ENCODE measurements at regions not wholly inside any gene's neighbourhood (a gene's known extent, or its start where the extent isn't known, plus 50 kb on each side); places are given as distances from the start of the nearest gene placed in this dataset.
A peak's percentile ranks its signal among the peaks of the same experiment; 100 is the strongest.

DNA sequence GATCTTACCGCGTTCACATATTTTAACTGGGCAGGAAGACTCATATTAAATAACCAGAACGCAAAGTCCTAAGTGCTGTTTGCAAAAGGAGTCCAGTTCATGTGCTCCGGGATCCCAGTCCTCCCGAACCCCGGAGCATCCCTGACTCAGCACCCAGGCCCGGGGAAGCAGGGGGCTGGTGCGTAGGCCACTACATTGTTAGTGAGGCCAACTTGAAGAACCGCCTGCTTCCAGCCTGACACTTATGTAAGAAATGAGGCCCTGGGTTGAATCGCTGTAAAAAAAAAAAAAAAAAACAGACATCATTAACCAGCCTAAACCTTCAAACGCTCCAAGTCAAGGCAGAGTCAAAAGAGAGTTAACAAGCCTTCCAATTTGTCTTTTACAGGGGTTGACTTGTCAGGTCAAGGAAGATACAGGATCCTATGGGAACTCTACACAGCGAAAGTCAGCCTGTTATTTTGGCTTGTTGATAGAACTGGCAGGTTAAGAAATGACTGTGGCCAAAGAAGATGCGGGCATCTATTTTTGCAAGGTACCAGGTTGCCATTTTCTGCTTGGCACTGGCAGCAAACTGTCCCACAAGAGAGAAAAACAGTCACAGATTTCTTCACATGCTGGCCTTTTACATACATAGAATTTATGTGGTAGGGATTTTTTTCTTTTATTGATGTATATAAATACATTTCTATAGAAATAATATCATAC, 93.3 kb downstream of the ACTL7B start:
- H3K27ac ChIP-seq, result no peak overlapping the region
- TF ChIP-seq POLR2A (IDR thresholded peaks at IDR 0.05) (no peak), POLR2AphosphoS5 (IDR thresholded peaks at IDR 0.05) (no peak), EP300 (IDR thresholded peaks at IDR 0.05) (no peak)
- TF ChIP-seq, protein P1, sequence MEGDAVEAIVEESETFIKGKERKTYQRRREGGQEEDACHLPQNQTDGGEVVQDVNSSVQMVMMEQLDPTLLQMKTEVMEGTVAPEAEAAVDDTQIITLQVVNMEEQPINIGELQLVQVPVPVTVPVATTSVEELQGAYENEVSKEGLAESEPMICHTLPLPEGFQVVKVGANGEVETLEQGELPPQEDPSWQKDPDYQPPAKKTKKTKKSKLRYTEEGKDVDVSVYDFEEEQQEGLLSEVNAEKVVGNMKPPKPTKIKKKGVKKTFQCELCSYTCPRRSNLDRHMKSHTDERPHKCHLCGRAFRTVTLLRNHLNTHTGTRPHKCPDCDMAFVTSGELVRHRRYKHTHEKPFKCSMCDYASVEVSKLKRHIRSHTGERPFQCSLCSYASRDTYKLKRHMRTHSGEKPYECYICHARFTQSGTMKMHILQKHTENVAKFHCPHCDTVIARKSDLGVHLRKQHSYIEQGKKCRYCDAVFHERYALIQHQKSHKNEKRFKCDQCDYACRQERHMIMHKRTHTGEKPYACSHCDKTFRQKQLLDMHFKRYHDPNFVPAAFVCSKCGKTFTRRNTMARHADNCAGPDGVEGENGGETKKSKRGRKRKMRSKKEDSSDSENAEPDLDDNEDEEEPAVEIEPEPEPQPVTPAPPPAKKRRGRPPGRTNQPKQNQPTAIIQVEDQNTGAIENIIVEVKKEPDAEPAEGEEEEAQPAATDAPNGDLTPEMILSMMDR (IDR thresholded peaks at IDR 0.05), result no peak
- DNase-seq, result no peak
- H3K4me1 ChIP-seq, result peaks cover 0 to 6% (median 2%) of the 10 kb centered on the region in 4 donors
- no peaks in the 10 kb centered on the region for H3K36me3 ChIP-seq
- no peaks in the 10 kb centered on the region for H3K9me3 ChIP-seq
- H3K4me3 ChIP-seq, result no peak overlapping the region
- WGBS, 5 donors, result 85 to 87% (median 85%) methylated on average over 13 of the region's 13 CpGs
- intact Hi-C loops (cut with DNase I; ENCODE audit: low total_unique reads), result loop anchor here (10.0 kb wide), 1 partner anchor 1298 kb away; no protein-coding TSS in a partner anchor
- no peaks in the 10 kb centered on the region for H3K27me3 ChIP-seq

DNA sequence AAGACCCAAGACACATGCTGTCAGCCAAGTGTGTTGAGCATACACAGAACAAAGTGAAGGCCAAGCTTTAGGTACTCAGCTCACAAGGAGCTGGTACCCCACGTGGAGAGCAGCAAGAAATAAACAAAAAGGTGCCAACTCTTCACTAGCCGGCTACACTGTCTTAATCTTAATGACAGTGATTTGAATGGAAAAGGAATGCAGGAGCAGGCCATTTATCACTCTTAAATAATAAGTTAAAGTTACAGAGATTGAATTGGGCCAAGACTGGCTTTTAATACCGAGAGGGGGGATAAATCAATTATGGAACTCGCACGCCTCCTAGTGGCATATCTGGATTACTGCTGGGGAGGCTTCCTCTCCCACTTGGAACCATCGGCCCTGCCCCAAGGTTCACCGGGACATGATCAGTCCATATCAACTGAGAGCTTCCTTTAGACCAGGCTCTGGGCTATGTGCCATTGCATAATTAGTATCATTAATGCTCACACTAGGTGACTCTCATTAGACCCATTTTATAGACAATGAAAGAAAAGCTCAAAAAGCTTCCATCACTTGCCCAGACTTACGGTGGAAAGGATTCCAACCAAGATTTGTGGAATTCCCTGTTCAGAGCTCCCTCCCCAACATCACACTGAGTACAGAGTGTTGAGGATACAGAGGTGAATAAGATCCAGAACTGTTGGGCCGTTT, 94.0 kb downstream of the ACTL7B start:
- WGBS, 5 donors, result 21 to 29% (median 26%) methylated on average over 9 of the region's 9 CpGs
- Histone ChIP-seq H3K27ac (no peak overlapping the region), H3K36me3 (no peaks in the 10 kb centered on the region), H3K9me3 (no peaks in the 10 kb centered on the region), H3K4me3 (no peak overlapping the region), H3K27me3 (no peaks in the 10 kb centered on the region), H3K4me1 (peaks cover 0 to 6% (median 2%) of the 10 kb centered on the region in 4 donors)
- TF ChIP-seq, protein P1 (IDR thresholded peaks at IDR 0.05), result peak in 5 of 7 experiments; percentile 64 to 77 (median 72)
- TF ChIP-seq POLR2AphosphoS5 (IDR thresholded peaks at IDR 0.05), result no peak
- TF ChIP-seq EP300 (IDR thresholded peaks at IDR 0.05), result no peak
- intact Hi-C loops (cut with DNase I; ENCODE audit: low total_unique reads), result loop anchor here (10.0 kb wide), 1 partner anchor 1297 kb away; no protein-coding TSS in a partner anchor
- peak; percentile 59 to 82 for DNase-seq

DNA sequence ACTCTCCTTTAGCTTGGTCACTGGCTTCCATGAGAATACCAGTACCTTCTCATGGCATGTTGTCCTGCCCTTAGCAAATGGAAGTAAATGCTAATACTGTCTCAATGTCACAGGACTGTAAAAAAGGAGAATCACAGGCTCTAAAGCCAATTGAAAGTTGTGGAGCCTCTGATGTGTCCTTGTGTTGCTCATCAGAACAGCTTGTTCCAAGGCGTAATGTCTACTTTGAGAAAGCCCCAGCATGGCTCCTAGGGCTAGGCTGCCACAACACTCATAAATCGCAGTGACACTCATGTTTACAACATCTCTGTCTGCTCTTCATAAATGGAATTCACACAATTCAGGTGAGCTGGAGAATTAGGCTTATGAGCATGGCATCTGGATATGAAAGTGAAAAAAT, 94.9 kb downstream of the ACTL7B start:
- Histone ChIP-seq H3K4me1 (peaks cover 0 to 6% (median 2%) of the 10 kb centered on the region in 4 donors), H3K27me3 (no peaks in the 10 kb centered on the region), H3K4me3 (no peak overlapping the region), H3K27ac (no peak overlapping the region), H3K9me3 (no peaks in the 10 kb centered on the region), H3K36me3 (no peaks in the 10 kb centered on the region)
- no peak for TF ChIP-seq POLR2AphosphoS5 (IDR thresholded peaks at IDR 0.05)
- TF ChIP-seq POLR2A (IDR thresholded peaks at IDR 0.05), result no peak
- TF ChIP-seq EP300 (IDR thresholded peaks at IDR 0.05), result no peak
- TF ChIP-seq, protein P1 (IDR thresholded peaks at IDR 0.05), result no peak
- intact Hi-C loops (cut with DNase I; ENCODE audit: low total_unique reads), result loop anchor here (10.0 kb wide), 1 partner anchor 1296 kb away; no protein-coding TSS in a partner anchor
- no peak for DNase-seq
- 93 to 100% (median 97%) methylated on average over 2 of the region's 2 CpGs for WGBS, 5 donors

DNA sequence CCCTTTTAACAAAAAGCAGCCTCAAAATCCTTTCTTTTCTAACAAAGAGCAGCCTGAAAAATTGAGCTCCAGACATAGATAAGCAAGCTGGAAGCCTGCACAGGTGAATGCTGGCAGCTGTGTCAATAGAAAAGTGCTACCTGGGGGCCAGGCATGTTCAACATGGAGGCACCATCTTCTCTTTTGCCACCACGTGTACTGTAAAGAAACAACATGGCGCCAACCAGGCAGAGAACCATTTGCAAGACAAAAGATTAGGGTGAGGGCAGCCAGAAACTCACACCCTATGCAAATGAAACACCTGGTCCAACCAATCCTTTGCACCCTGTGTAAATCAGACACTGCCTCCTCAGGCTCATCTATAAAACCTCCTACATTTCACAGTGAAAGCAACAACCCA, 96.0 kb downstream of the ACTL7B start:
- 55 to 76% (median 57%) methylated on average over 2 of the region's 2 CpGs for WGBS, 5 donors

More for the DNA sequence above, 96.0 kb downstream of the ACTL7B start:
- TF ChIP-seq, protein P1 (IDR thresholded peaks at IDR 0.05), result no peak
- TF ChIP-seq POLR2A (IDR thresholded peaks at IDR 0.05) (no peak), POLR2AphosphoS5 (IDR thresholded peaks at IDR 0.05) (no peak), EP300 (IDR thresholded peaks at IDR 0.05) (no peak)
- H3K4me3 ChIP-seq, result no peak overlapping the region
- no peaks in the 10 kb centered on the region for H3K9me3 ChIP-seq
- no peak overlapping the region for H3K27ac ChIP-seq
- peaks cover 0 to 6% (median 2%) of the 10 kb centered on the region in 4 donors for H3K4me1 ChIP-seq
- no peaks in the 10 kb centered on the region for H3K36me3 ChIP-seq
- intact Hi-C loops (cut with DNase I; ENCODE audit: low total_unique reads), result loop anchor here (10.0 kb wide), 1 partner anchor 1295 kb away; no protein-coding TSS in a partner anchor
- H3K27me3 ChIP-seq, result no peaks in the 10 kb centered on the region
- DNase-seq, result no peak
